ENCODE measurements at regions not wholly inside any gene's neighbourhood (a gene's known extent, or its start where the extent isn't known, plus 50 kb on each side); places are given as distances from the start of the nearest gene placed in this dataset.

DNA sequence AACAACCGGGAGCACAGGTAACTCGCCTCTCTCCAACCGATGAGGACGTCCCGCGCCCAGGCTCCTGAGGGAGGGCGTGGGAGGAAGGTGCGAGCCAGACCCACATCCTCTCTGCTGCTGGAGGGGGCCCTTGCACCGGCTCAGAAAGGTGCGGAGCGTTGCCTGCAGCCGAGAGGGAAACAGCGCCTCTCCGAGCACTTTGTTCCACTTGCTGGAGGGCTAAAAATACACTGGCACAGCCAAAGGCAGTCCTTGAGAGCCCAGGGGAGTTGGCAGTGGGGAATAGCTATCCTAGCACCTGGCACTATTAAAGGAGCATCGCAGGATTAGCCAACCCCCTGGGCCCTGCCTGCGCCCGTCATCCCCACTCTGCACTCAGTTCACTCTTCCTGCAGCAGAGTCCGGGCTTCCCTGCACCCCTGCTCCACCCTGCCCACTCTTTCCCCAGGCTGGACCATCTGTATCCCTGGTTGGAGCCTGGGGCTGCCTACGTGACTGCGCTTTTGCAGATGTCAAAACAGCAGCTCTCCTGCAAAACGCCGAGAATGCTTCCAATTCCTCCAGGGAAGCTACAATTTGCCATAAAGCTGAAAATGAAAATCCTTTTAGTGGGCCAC, 108.9 kb downstream of the SNX5 start:
- WGBS (ENCODE audit: insufficient coverage): 21% methylated on average over 18 of the region's 22 CpGs
- peaks cover 0 to 5% (median 0%) of the 10 kb centered on the region in 4 experiments for H3K27me3 ChIP-seq (replicated peaks in 1 of 4; ENCODE audit: control extremely low read depth in 1 of 4, control insufficient read depth in 3 of 4, insufficient read depth in 4 of 4, low read length in 3 of 4)
- H3K4me2 ChIP-seq (replicated peaks; ENCODE audit: low read depth, low read length, poor library complexity, severe bottlenecking): peak overlapping the region; percentile 72
- H3K79me2 ChIP-seq (ENCODE audit: control insufficient read depth, insufficient read depth, low read length): no peaks in the 10 kb centered on the region
- POLR2A ChIA-PET: no interaction called here
- CTCF ChIA-PET: no interaction called here
- no peaks in the 10 kb centered on the region for H4K20me1 ChIP-seq (ENCODE audit: control insufficient read depth, insufficient read depth, low read length, poor library complexity, severe bottlenecking)
- intact Hi-C loops (cut with micrococcal nuclease): loop anchor here (5.0 to 10.0 kb wide), 3 partner anchors 38 to 177 kb away; partner anchors contain the start of genes MGME1, RRBP1 and SNX5
- H2AFZ ChIP-seq (ENCODE audit: insufficient read depth, low read depth, low read length, poor library complexity, severe bottlenecking): peak overlapping the region; percentile 51
- H3K4me3 ChIP-seq (ENCODE audit: control extremely low read depth in 1 of 5, extremely low read depth in 1 of 5, insufficient read depth in 1 of 5, low read depth in 2 of 5, low read length in 4 of 5): peak overlapping the region in 3 of 5 experiments; percentile 4 to 31 (median 18)
- Mint-ChIP-seq H3K27me3 (peaks cover 13% of the 10 kb centered on the region), H3K9me3 (ENCODE audit: insufficient read depth) (no peaks in the 10 kb centered on the region), H3K4me3 (peak overlapping the region; percentile 26), H3K27ac (peak overlapping the region; percentile 80), H3K4me1 (peaks cover 75% of the 10 kb centered on the region)
- H3K9ac ChIP-seq (ENCODE audit: low read length): peak overlapping the region; percentile 40
- no peak for ATAC-seq (ENCODE audit: low read depth)
- H3K9me3 ChIP-seq (ENCODE audit: control extremely low read depth in 1 of 3, control insufficient read depth in 2 of 3, insufficient read depth in 1 of 3, low read length in 2 of 3): peaks cover 0 to 12% (median 0%) of the 10 kb centered on the region in 3 donors
- no peak for TF ChIP-seq EZH2 (IDR thresholded peaks at IDR 0.05; ENCODE audit: borderline replicate concordance, insufficient read depth, low read depth, low read length, poor library complexity, severe bottlenecking)
- TF ChIP-seq, protein P1, sequence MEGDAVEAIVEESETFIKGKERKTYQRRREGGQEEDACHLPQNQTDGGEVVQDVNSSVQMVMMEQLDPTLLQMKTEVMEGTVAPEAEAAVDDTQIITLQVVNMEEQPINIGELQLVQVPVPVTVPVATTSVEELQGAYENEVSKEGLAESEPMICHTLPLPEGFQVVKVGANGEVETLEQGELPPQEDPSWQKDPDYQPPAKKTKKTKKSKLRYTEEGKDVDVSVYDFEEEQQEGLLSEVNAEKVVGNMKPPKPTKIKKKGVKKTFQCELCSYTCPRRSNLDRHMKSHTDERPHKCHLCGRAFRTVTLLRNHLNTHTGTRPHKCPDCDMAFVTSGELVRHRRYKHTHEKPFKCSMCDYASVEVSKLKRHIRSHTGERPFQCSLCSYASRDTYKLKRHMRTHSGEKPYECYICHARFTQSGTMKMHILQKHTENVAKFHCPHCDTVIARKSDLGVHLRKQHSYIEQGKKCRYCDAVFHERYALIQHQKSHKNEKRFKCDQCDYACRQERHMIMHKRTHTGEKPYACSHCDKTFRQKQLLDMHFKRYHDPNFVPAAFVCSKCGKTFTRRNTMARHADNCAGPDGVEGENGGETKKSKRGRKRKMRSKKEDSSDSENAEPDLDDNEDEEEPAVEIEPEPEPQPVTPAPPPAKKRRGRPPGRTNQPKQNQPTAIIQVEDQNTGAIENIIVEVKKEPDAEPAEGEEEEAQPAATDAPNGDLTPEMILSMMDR (IDR thresholded peaks at IDR 0.05): no peak
- H3K4me1 ChIP-seq (ENCODE audit: control insufficient read depth in 2 of 2, insufficient read depth in 2 of 2, low read length in 2 of 2): peaks cover 77 to 80% of the 10 kb centered on the region in 2 donors
- H3K27ac ChIP-seq (ENCODE audit: low read length in 2 of 2): peak overlapping the region; percentile 60 to 68
- no peak for DNase-seq
- no peaks in the 10 kb centered on the region for H3K36me3 ChIP-seq (replicated peaks in 1 of 2; ENCODE audit: control extremely low read depth in 1 of 2, control insufficient read depth in 1 of 2, extremely low read depth in 1 of 2, insufficient read depth in 2 of 2, low read length in 1 of 2)

DNA sequence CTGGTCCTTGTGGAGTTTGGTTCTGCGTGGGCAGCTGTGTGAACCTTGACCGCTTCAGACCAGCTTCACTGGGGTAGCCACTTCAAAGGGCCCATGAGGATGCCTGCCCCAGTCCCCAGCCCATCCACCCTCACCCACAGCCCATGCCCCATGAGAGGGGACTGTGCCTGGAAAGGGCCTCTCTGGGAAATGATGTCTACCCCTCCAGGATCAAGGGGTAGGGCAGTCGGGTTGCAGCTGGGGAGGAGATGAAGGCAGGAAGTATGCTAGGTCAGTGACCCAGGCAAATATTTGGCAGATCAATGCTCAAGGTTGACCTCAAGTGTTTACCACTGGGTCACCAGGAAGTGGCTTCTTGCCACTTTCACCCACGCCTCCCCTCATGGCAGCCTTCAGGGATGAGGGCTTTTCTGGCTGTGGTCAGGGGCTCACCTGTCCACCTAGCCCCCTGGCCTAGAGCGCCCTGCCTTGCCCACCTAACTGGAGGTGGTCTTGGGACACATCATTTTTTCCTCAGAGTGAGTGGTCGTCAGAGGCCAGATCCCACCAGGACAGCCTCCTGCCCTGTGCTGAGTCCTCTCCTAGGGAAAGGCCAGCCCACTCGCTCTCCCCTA, 109.5 kb downstream of the SNX5 start:
- H2AFZ ChIP-seq (ENCODE audit: insufficient read depth, low read depth, low read length, poor library complexity, severe bottlenecking): peak overlapping the region; percentile 51
- H3K79me2 ChIP-seq (ENCODE audit: control insufficient read depth, insufficient read depth, low read length): no peaks in the 10 kb centered on the region
- H3K4me1 ChIP-seq (ENCODE audit: control insufficient read depth in 2 of 2, insufficient read depth in 2 of 2, low read length in 2 of 2): peaks cover 83 to 86% of the 10 kb centered on the region in 2 donors
- intact Hi-C loops (cut with micrococcal nuclease): loop anchor here (5.0 to 10.0 kb wide), 3 partner anchors 38 to 177 kb away; partner anchors contain the start of genes MGME1, RRBP1 and SNX5
- H3K4me3 ChIP-seq (ENCODE audit: control extremely low read depth in 1 of 5, extremely low read depth in 1 of 5, insufficient read depth in 1 of 5, low read depth in 2 of 5, low read length in 4 of 5): peak overlapping the region in 3 of 5 experiments; percentile 4 to 31 (median 18)
- H4K20me1 ChIP-seq (ENCODE audit: control insufficient read depth, insufficient read depth, low read length, poor library complexity, severe bottlenecking): no peaks in the 10 kb centered on the region
- DNase-seq: no peak
- peak overlapping the region; percentile 80 for H3K27ac Mint-ChIP-seq
- no peaks in the 10 kb centered on the region for H3K9me3 Mint-ChIP-seq (ENCODE audit: insufficient read depth)
- peak overlapping the region; percentile 60 to 68 for H3K27ac ChIP-seq (ENCODE audit: low read length in 2 of 2)
- TF ChIP-seq EZH2 (IDR thresholded peaks at IDR 0.05; ENCODE audit: borderline replicate concordance, insufficient read depth, low read depth, low read length, poor library complexity, severe bottlenecking): no peak
- TF ChIP-seq, protein P1 (IDR thresholded peaks at IDR 0.05): no peak
- H3K9me3 ChIP-seq (ENCODE audit: control extremely low read depth in 1 of 3, control insufficient read depth in 2 of 3, insufficient read depth in 1 of 3, low read length in 2 of 3): peaks cover 0 to 12% (median 0%) of the 10 kb centered on the region in 3 donors
- peaks cover 81% of the 10 kb centered on the region for H3K4me1 Mint-ChIP-seq
- CTCF ChIA-PET: no interaction called here
- peaks cover 0 to 5% (median 0%) of the 10 kb centered on the region in 4 experiments for H3K27me3 ChIP-seq (replicated peaks in 1 of 4; ENCODE audit: control extremely low read depth in 1 of 4, control insufficient read depth in 3 of 4, insufficient read depth in 4 of 4, low read length in 3 of 4)
- WGBS (ENCODE audit: insufficient coverage): 20% methylated on average over 4 of the region's 7 CpGs
- H3K36me3 ChIP-seq (replicated peaks in 1 of 2; ENCODE audit: control extremely low read depth in 1 of 2, control insufficient read depth in 1 of 2, extremely low read depth in 1 of 2, insufficient read depth in 2 of 2, low read length in 1 of 2): no peaks in the 10 kb centered on the region
- ATAC-seq (ENCODE audit: low read depth): no peak
- peak overlapping the region; percentile 72 for H3K4me2 ChIP-seq (replicated peaks; ENCODE audit: low read depth, low read length, poor library complexity, severe bottlenecking)
- peaks cover 11% of the 10 kb centered on the region for H3K27me3 Mint-ChIP-seq
- peak overlapping the region; percentile 26 for H3K4me3 Mint-ChIP-seq
- POLR2A ChIA-PET: interaction anchor here (0.9 kb wide), 1 partner anchor 34 kb away, joined by 3 read pairs; no protein-coding TSS in a partner anchor
- peak overlapping the region; percentile 40 for H3K9ac ChIP-seq (ENCODE audit: low read length)
